ACHN (cell line): ENCODE measurements at regions not wholly inside any gene's neighbourhood (a gene's known extent, or its start where the extent isn't known, plus 50 kb on each side); places are given as distances from the start of the nearest gene placed in this dataset.
"Not testable (repeated sequence)": the region's sequence is repeated elsewhere in the genome, so short reads cannot be mapped to it uniquely, and the experiment has no call there.

Experiments
- DNase-seq: peaks from one replicate; pipeline ENCODE4 v3.0.0-alpha.2; 2015
- in situ Hi-C: cut with HindIII; loops from 2 replicates; pipeline ENCODE4 v1.10.0; 2017; ENCODE audit warnings: low sequenced_read_pairs, low pct_ligation_motif_present, low pct_unique_long_range_greater_than_20kb

DNA sequence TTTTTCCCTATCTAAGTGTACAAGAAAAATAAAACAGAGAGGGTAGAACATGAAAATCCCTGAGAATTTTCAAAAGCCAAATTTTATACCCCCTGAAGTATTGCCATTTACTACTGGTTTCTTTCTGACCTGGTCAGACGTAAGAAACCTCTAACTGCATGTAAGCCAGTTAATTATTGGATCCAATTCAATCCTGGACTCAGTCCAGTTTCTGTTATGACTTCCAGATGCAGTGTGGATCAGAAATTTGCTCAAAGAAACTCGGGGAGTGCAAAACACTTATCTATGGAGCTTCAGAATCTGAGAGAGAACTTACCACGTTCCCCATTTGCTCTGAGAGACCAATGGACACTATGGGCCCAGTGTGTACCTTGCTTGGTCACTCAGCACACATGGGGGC lies 383.5 kb downstream of the KLHL4 start:
- in situ Hi-C loops, result no loop called here
- no peak for DNase-seq

- in situ Hi-C loops, result no loop called here
- DNase-seq, result no peak
These were observed 397.1 kb downstream of the KLHL4 start for GRCh38 chrX:87914726-87915125.

DNA sequence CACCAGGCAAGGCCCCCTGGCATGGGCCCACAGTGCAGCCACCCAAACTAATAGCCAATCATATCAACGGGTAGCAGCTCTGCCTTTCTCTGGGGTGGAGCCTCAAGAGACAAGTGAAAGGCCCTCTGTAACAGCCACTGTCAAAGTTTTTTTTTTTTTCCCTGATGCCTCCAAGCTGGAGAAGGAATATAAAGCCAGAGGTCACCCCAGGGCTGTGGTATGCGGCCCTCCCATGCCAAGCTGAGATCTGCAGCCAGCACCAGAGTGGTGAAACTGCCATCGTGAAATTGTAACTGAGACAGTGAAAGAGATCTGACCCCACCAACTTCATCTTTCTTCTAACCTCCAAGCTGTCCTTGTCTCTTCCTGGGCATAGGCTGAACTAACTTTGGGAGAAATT lies 407.0 kb downstream of the KLHL4 start:
- no peak for DNase-seq
- in situ Hi-C loops, result no loop called here

GRCh38 chrX:87941841-87942240 lies 424.2 kb downstream of the KLHL4 start:
- no peak for DNase-seq
- in situ Hi-C loops, result no loop called here

DNA sequence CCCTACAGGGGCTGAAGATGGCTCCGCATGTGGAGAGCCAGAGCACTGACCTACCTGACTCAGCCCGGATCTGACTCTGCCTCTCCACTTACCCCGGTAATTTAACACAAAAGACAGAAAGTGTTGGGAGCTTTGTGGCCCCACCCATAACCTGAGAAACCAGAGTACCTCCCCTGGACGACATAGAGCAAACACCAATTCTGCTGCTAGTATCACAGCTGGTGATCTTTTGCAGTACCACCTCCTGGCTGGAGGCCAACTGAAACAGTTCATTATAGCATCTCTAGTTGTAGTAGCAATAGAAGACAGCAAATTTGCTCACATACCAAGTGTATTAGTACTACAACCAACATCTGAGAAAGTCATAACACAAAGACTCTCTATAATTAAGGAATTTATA lies 443.9 kb downstream of the KLHL4 start:
- DNase-seq, result no peak
- in situ Hi-C loops, result no loop called here

- DNase-seq, result no peak
- in situ Hi-C loops, result no loop called here
These were observed 450.5 kb downstream of the KLHL4 start for GRCh38 chrX:87968118-87968517.

- in situ Hi-C loops, DNase-seq: not testable (repeated sequence)
These were observed 454.5 kb downstream of the KLHL4 start for GRCh38 chrX:87972121-87972520.

- in situ Hi-C loops, result no loop called here
- no peak for DNase-seq
These were observed 457.8 kb downstream of the KLHL4 start for GRCh38 chrX:87975365-87975764.

DNA sequence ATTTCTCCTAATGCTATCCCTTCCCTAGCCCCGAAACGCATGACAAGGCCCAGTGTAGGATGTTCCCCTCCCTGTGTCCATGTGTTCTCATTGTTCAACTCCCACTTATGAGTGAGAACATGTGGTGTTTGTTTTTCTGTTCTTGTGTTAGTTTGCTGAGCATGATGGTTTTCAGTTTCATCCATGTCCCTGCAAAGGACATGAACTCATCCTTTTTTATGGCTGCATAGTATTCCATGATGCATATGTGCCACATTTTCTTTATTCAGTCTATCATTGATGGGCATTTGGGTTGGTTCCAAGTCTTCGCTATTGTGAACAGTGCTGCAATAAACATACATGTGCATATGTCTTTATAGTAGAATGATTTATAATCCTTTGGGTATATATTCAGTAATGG lies 490.3 kb downstream of the KLHL4 start:
- in situ Hi-C loops, DNase-seq: not testable (repeated sequence)

DNA sequence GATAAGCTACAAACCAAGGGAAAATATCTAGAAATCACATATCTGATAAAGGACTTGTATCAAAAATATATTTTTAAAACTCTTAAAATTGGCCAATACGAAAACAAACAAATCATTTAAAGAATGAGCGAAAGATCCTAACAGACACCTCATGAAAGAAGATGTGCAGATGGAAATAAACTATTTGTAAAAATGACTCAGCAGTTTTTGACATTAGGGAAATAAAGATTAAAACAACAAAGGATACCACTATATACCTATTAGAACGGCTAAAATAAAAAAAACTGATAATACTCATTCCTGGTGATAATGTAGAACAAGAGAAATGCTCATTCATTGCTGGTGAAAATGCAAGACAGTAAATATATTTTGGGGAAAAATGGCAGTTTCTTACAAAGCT lies 506.4 kb downstream of the KLHL4 start:
- no peak for DNase-seq
- in situ Hi-C loops, result no loop called here

GRCh38 chrX:88072339-88073030 lies 554.9 kb downstream of the KLHL4 start:
- in situ Hi-C loops, result no loop called here

DNA sequence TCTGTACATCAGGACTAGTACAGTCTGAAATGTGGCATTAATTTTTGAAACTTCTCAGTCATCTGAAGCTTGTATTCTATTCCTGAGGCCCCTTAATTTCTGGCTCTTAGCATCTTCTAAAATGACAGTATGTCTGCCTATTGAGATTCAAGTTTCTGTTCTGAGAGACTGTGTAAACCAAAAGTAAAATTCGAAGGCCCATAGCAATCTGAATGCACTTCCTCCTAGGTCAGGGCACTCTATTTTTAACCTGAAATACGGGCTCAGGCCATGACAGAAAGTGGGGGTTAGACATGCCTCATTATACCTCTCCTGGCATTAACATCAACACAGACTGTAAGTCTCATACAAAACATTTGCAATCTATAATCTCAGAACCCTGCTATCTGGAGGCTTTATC lies 584.4 kb downstream of the KLHL4 start:
- no peak for DNase-seq
- in situ Hi-C loops, result no loop called here

More at GRCh38 chrX:88072339-88073030, 554.9 kb downstream of the KLHL4 start:
- no peak for DNase-seq

DNA sequence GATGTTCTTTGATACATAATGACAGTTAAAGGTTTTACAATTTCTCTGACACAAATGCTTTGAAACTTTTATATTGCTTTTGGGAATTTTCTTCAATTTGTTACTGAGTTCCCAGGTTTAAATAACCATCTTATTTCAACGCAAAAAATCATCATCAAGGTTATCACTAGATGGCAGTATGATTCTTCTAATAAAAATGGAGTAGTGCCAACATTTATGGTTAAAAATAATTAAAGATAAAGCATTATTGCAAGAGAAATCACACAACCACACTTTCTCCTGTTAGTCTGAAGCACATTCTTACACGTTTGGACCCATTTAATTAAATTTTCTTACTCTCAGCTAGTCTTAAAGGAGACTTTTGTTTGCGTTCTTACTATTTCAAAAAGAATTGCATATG lies 611.3 kb upstream of the CPXCR1 start:
- in situ Hi-C loops, result no loop called here
- DNase-seq, result peak; percentile 18

- in situ Hi-C loops, result no loop called here
- no peak for DNase-seq
These were observed 610.7 kb upstream of the CPXCR1 start for GRCh38 chrX:88136328-88136727.

DNA sequence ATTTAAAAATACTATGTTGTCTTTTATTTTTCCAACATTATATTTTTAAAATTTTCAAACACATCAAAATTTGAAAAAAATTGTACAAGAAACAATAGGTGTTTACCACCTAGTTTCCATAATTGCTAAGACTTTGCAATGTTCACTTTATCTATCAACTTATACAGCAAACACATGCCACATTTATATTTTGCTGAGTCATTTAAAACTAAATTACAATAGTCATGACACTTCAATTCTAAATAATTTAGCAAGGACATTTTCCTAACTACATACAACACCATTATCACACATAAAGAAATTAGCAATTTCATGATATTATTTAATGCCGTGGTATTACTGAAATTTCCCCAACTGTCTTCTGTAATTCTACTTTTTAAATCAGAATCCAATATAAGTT lies 600.4 kb upstream of the CPXCR1 start:
- DNase-seq, result no peak
- in situ Hi-C loops, result no loop called here

DNA sequence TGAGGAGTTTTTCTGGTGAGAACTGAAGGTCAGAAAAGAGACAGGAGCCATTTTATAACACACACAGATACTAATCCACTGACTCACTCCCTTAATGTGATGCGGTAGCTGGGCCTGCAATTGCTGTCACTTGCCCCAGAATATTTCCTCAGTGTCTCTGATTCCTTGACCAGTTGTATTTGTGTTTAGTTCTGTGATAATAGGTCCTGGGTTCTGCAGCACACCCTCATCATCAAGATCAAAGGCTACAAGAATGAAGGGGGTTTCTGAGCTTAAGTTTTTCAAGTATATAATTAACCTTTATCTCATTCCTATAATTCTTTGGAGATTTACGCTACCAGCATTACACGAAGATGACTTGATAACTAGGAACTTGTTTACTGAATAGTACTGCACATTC lies 576.5 kb upstream of the CPXCR1 start:
- peak; percentile 42 for DNase-seq
- in situ Hi-C loops, result no loop called here

GRCh38 chrX:88173932-88174440 lies 573.0 kb upstream of the CPXCR1 start:
- DNase-seq, in situ Hi-C loops: not testable (repeated sequence)

DNA sequence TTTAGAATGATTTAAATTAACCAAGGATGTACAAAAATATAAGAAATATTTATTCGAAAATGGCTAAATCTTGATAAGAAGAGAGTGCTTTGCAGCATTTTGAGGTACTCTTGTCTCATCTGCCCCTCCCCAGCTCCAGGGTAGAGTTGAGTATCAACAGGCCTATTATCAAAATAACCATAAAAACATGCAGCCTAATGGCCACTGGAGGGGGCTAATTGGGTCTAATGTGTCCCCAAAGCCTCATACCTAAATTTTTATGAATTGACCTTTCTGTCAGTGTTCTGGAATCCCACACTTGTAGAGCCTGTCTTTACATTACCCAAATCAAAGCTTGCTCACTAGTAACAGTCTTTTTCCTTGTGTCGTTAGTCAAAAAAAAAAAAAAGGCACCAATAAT lies 544.9 kb upstream of the CPXCR1 start:
- in situ Hi-C loops, result no loop called here

DNA sequence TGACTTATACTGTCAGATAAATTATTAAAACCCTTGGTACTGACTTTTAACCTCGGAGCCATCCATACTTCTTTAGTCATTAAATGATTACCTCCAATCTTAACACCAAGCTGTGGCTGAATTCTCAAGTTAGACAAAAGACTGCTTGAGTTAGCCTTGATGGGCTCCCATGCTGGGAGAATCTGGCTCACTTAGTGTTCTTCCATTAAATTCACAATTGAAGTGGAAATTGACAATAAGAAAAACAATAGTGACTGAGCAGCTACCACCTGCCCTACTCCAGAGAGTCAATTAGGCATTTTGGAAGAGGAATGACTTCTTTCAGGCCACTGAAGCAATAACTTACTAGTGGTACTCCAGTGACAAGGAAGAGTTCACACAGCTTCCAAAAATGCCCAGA lies 503.0 kb upstream of the CPXCR1 start:
- in situ Hi-C loops, result no loop called here
- DNase-seq, result no peak

More for the DNA sequence above, 544.9 kb upstream of the CPXCR1 start:
- no peak for DNase-seq

DNA sequence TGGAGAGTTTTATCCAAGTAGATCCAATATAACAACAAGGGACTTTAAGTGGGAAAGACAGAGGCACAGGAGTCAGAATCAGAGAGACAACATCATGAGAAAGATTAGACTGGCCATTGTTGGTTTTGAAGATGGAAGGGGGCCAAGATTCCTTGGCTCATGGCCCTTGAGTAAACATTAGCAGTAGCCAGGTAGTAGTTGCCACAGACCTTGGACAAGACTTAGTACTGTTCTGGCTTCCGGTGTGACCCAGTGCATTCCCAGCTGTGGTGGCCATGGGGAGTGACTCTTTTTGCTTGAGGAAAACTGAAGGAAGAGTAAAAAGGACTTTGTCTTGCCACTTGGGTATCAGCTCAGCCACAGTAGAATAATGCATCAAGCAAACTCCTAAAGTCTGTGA lies 462.2 kb upstream of the CPXCR1 start:
- no peak for DNase-seq
- in situ Hi-C loops, result no loop called here
